SK-N-SH (cell line): ENCODE measurements at regions not wholly inside any gene's neighbourhood (a gene's known extent, or its start where the extent isn't known, plus 50 kb on each side); places are given as distances from the start of the nearest gene placed in this dataset.

ENCODE experiments used
- CTCF ChIA-PET: fragments of 300-600, 350-600 bp; formaldehyde crosslinking; extraction: SDS; loops from one replicate; lab custom pipeline; 2021; lab: Yijun Ruan, JAX
- POLR2A ChIA-PET: fragments of 350-600 bp; sonication (Branson Sonifier 250); formaldehyde crosslinking; extraction: SDS; loops from one replicate; lab custom pipeline; 2020; ENCODE audit warnings: antibody characterized with exemption, inconsistent platforms; lab: Yijun Ruan, JAX
- DNase-seq: peaks from one replicate; pipeline ENCODE4 v3.0.0; 2012
- H2AFZ ChIP-seq: fragments of 200-600 bp; sonication (generic); 2 replicates; pipeline ENCODE4 v1.8.1; 2016; ENCODE audit warnings: antibody characterized with exemption, mild to moderate bottlenecking, low read depth
- H3F3A ChIP-seq: fragments of 200-600 bp; sonication (generic); replicated peaks from 2 replicates; pipeline ENCODE3; 2016; ENCODE audit warnings: antibody characterized with exemption, mild to moderate bottlenecking; ENCODE audit not compliant: insufficient read depth
- H3K27ac ChIP-seq, 2 experiments: fragments of 200-500 bp in 1 of 2; fragments of 200-600 bp in 1 of 2; sonication (Bioruptor generic) in 1 of 2; sonication (generic), shearing (Covaris generic) in 1 of 2; 2 replicates each; pipeline versions ENCODE4 v1.5.1 to v1.6.1; 2014 to 2016; ENCODE audit warnings: low read depth in 2 of 2, inconsistent platforms in 1 of 2, low read length in 1 of 2, mild to moderate bottlenecking in 1 of 2, mixed read lengths in 1 of 2
- H3K27me3 ChIP-seq: fragments of 200-600 bp; sonication (generic), shearing (Covaris generic); 2 replicates; pipeline ENCODE4 v1.6.1; 2016; ENCODE audit warnings: mixed run types; ENCODE audit not compliant: insufficient read depth
- H3K36me3 ChIP-seq, 2 experiments: fragments of 200-500 bp in 1 of 2; fragments of 200-600 bp in 1 of 2; sonication (Bioruptor generic) in 1 of 2; sonication (generic) in 1 of 2; replicated peaks in 1 of 2; 2 replicates each; pipeline versions ENCODE3 to v1.5.1; 2014 to 2016; ENCODE audit warnings: low read length in 1 of 2, mild to moderate bottlenecking in 1 of 2; ENCODE audit not compliant: insufficient read depth in 2 of 2, control insufficient read depth in 1 of 2
- H3K4me1 ChIP-seq, 2 experiments: fragments of 200-500 bp in 1 of 2; fragments of 200-600 bp in 1 of 2; sonication (Bioruptor generic) in 1 of 2; sonication (generic), shearing (Covaris generic) in 1 of 2; 2 replicates each; pipeline versions ENCODE4 v1.5.1 to v1.6.1; 2014 to 2016; ENCODE audit warnings: low read depth in 1 of 2, low read length in 1 of 2, mixed run types in 1 of 2; ENCODE audit not compliant: insufficient read depth in 2 of 2, control insufficient read depth in 1 of 2
- H3K4me2 ChIP-seq: fragments of 200-600 bp; sonication (generic), shearing (Covaris generic); 2 replicates; pipeline ENCODE4 v1.6.1; 2017; ENCODE audit warnings: mixed run types
- H3K4me3 ChIP-seq, 2 experiments: fragments of 200-500 bp in 1 of 2; fragments of 200-600 bp in 1 of 2; sonication (Bioruptor generic) in 1 of 2; sonication (generic), shearing (Covaris generic) in 1 of 2; 2 replicates each; pipeline versions ENCODE4 v1.5.1 to v1.8.1; 2014 to 2016; ENCODE audit warnings: low read depth in 2 of 2, inconsistent platforms in 1 of 2, low read length in 1 of 2, mild to moderate bottlenecking in 1 of 2, mixed read lengths in 1 of 2, moderate library complexity in 1 of 2
- H3K79me2 ChIP-seq: fragments of 200-600 bp; sonication (generic); 2 replicates; pipeline ENCODE4 v1.8.1; 2017; ENCODE audit warnings: mild to moderate bottlenecking; ENCODE audit not compliant: insufficient read depth
- H3K9ac ChIP-seq: fragments of 200-600 bp; sonication (generic); 2 replicates; pipeline ENCODE4 v1.6.1; 2017; ENCODE audit warnings: mixed run types
- H3K9me2 ChIP-seq: fragments of 200-600 bp; sonication (generic); 2 replicates; pipeline ENCODE4 v1.6.1; 2017; ENCODE audit warnings: mixed run types
- H3K9me3 ChIP-seq: fragments of 200-600 bp; sonication (generic); 2 replicates; pipeline ENCODE4 v1.6.1; 2017; ENCODE audit warnings: mixed run types, mild to moderate bottlenecking, moderate library complexity
- H4K20me1 ChIP-seq: fragments of 200-600 bp; sonication (generic); 2 replicates; pipeline ENCODE4 v1.6.1; 2017; ENCODE audit warnings: mild to moderate bottlenecking, mixed run types; ENCODE audit not compliant: insufficient read depth
- CTCF ChIP-seq: fragments of 200-600 bp; sonication (generic); IDR thresholded peaks from 2 replicates; pipeline ENCODE4 v1.6.1; 2017; ENCODE audit warnings: antibody characterized with exemption, mild to moderate bottlenecking, moderate library complexity
- ELF1 ChIP-seq: IDR thresholded peaks from 2 replicates; pipeline ENCODE4 v1.4.0; 2012
- FOXJ3 ChIP-seq: sonication (generic); formaldehyde crosslinking; IDR thresholded peaks from 2 replicates; pipeline ENCODE4 v1.5.1; 2020; ENCODE audit warnings: mild to moderate bottlenecking, missing genetic modification reagents
- FOXM1 ChIP-seq: IDR thresholded peaks from 2 replicates; pipeline ENCODE4 v1.4.0; 2012; ENCODE audit warnings: low read depth, mild to moderate bottlenecking
- GABPA ChIP-seq: IDR thresholded peaks from 2 replicates; pipeline ENCODE4 v1.4.0; 2012; ENCODE audit warnings: low read depth, mild to moderate bottlenecking
- GATA2 ChIP-seq: sonication (generic); formaldehyde crosslinking; IDR thresholded peaks from 2 replicates; pipeline ENCODE4 v1.5.0; 2020; ENCODE audit warnings: mild to moderate bottlenecking, missing genetic modification reagents
- JUND ChIP-seq: IDR thresholded peaks from 2 replicates; pipeline ENCODE4 v1.4.0; 2012
- MAX ChIP-seq: IDR thresholded peaks from 2 replicates; pipeline ENCODE4 v1.4.0; 2012; ENCODE audit warnings: low read depth
- MEF2A ChIP-seq: IDR thresholded peaks from 2 replicates; pipeline ENCODE4 v1.4.0; 2012; ENCODE audit warnings: low read depth, borderline replicate concordance
- MXI1 ChIP-seq: IDR thresholded peaks from 2 replicates; pipeline ENCODE4 v1.6.1; 2012; ENCODE audit warnings: mild to moderate bottlenecking, low read depth, low read length, improper control_type of control experiment
- NFIC ChIP-seq: IDR thresholded peaks from 2 replicates; pipeline ENCODE4 v1.4.0; 2012; ENCODE audit warnings: borderline replicate concordance
- RCOR1 ChIP-seq: fragments of 150-350 bp; IDR thresholded peaks from 2 replicates; pipeline ENCODE4 v1.6.1; 2017; ENCODE audit warnings: antibody characterized with exemption, low read length
- RXRA ChIP-seq: IDR thresholded peaks from 2 replicates; pipeline ENCODE4 v1.4.0; 2012; ENCODE audit warnings: low read depth, mild to moderate bottlenecking, borderline replicate concordance
- SIN3A ChIP-seq: IDR thresholded peaks from 2 replicates; pipeline ENCODE4 v1.6.1; 2012; ENCODE audit warnings: low read depth, mild to moderate bottlenecking, low read length, moderate library complexity, borderline replicate concordance
- TCF12 ChIP-seq: IDR thresholded peaks from 2 replicates; pipeline ENCODE4 v1.4.0; 2012
- TEAD4 ChIP-seq: IDR thresholded peaks from 2 replicates; pipeline ENCODE4 v1.4.0; 2012; ENCODE audit warnings: mild to moderate bottlenecking, borderline replicate concordance; ENCODE audit not compliant: insufficient read depth
- YY1 ChIP-seq: IDR thresholded peaks from 2 replicates; pipeline ENCODE4 v1.4.0; 2012; ENCODE audit warnings: low read depth, mild to moderate bottlenecking
- WGBS: methylation state at CpG from one replicate; pipeline ENCODE4 v1.1.6; 2017; ENCODE audit warnings: low lambda C conversion rate; 5-methylcytosine and 5-hydroxymethylcytosine counted together
- TF ChIP-seq, protein P1 (sequence below): IDR thresholded peaks from 2 replicates; pipeline ENCODE4; 2012
- TF ChIP-seq, protein P2 (sequence below): IDR thresholded peaks from 2 replicates; pipeline ENCODE4 v1.4.0; 2012; ENCODE audit warnings: low read depth, borderline replicate concordance
- TF ChIP-seq, protein P3 (sequence below): fragments of 150-350 bp; IDR thresholded peaks from 2 replicates; pipeline ENCODE4 v1.6.1; 2016; ENCODE audit warnings: mild to moderate bottlenecking, low read depth, low read length

- ChIA-PET CTCF (no interaction called here), POLR2A (no interaction called here)
- Histone ChIP-seq H3K9me3 (no peaks in the 10 kb centered on the region), H3K4me2 (no peak overlapping the region), H3K79me2 (no peaks in the 10 kb centered on the region), H3K4me3 (no peak overlapping the region), H3K4me1 (no peaks in the 10 kb centered on the region; a peak in 1 of 4 replicates), H3K36me3 (no peaks in the 10 kb centered on the region), H3K27me3 (no peaks in the 10 kb centered on the region), H3K9ac (no peak overlapping the region)
- WGBS: 30% methylated on average over 2 of the region's 2 CpGs
- TF ChIP-seq FOXM1 (no peak), RCOR1 (no peak), FOXJ3 (CRISPR knock-in tag) (no peak), RXRA (no peak), TCF12 (no peak), ELF1 (no peak), SIN3A (no peak), MXI1 (no peak), MEF2A (no peak), TEAD4 (no peak), JUND (no peak), YY1 (no peak), GATA2 (CRISPR knock-in tag) (no peak), MAX (no peak), CTCF (no peak), GABPA (no peak), NFIC (no peak)
- TF ChIP-seq, protein P1, sequence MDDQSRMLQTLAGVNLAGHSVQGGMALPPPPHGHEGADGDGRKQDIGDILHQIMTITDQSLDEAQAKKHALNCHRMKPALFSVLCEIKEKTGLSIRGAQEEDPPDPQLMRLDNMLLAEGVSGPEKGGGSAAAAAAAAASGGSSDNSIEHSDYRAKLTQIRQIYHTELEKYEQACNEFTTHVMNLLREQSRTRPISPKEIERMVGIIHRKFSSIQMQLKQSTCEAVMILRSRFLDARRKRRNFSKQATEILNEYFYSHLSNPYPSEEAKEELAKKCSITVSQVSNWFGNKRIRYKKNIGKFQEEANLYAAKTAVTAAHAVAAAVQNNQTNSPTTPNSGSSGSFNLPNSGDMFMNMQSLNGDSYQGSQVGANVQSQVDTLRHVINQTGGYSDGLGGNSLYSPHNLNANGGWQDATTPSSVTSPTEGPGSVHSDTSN: no peak
- TF ChIP-seq, protein P2, sequence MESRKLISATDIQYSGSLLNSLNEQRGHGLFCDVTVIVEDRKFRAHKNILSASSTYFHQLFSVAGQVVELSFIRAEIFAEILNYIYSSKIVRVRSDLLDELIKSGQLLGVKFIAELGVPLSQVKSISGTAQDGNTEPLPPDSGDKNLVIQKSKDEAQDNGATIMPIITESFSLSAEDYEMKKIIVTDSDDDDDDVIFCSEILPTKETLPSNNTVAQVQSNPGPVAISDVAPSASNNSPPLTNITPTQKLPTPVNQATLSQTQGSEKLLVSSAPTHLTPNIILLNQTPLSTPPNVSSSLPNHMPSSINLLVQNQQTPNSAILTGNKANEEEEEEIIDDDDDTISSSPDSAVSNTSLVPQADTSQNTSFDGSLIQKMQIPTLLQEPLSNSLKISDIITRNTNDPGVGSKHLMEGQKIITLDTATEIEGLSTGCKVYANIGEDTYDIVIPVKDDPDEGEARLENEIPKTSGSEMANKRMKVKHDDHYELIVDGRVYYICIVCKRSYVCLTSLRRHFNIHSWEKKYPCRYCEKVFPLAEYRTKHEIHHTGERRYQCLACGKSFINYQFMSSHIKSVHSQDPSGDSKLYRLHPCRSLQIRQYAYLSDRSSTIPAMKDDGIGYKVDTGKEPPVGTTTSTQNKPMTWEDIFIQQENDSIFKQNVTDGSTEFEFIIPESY: no peak
- TF ChIP-seq, protein P3, sequence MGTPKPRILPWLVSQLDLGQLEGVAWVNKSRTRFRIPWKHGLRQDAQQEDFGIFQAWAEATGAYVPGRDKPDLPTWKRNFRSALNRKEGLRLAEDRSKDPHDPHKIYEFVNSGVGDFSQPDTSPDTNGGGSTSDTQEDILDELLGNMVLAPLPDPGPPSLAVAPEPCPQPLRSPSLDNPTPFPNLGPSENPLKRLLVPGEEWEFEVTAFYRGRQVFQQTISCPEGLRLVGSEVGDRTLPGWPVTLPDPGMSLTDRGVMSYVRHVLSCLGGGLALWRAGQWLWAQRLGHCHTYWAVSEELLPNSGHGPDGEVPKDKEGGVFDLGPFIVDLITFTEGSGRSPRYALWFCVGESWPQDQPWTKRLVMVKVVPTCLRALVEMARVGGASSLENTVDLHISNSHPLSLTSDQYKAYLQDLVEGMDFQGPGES: no peak
- TF ChIP-seq, all 33 proteins: peak for 0
- DNase-seq: no peak
- Histone ChIP-seq H2AFZ (no peak overlapping the region), H3F3A (no peaks in the 10 kb centered on the region), H3K27ac (no peak overlapping the region), H4K20me1 (no peaks in the 10 kb centered on the region), H3K9me2 (no peaks in the 10 kb centered on the region)
Measured at GRCh38 chr14:62602712-62603111, 442.5 kb downstream of the KCNH5 start.
